WERI-Rb-1 (cell line): ENCODE measurements at regions not wholly inside any gene's neighbourhood (a gene's known extent, or its start where the extent isn't known, plus 50 kb on each side); places are given as distances from the start of the nearest gene placed in this dataset.

Source experiments
- DNase-seq: peaks from one replicate; pipeline ENCODE4 v3.0.0-alpha.2; 2020
- H3K27ac ChIP-seq: fragments of 250-450 bp; sonication (Bioruptor Pico); 2 replicates; pipeline ENCODE4 v1.5.1; 2020; ENCODE audit warnings: mild to moderate bottlenecking, moderate library complexity
- H3K27me3 ChIP-seq: fragments of 250-450 bp; sonication (Bioruptor Pico); 2 replicates; pipeline ENCODE4 v1.5.1; 2021; ENCODE audit warnings: mild to moderate bottlenecking, low read depth, moderate library complexity; ENCODE audit not compliant: insufficient read depth, severe bottlenecking
- H3K36me3 ChIP-seq: fragments of 250-450 bp; sonication (Bioruptor Pico); 2 replicates; pipeline ENCODE4 v1.5.1; 2020; ENCODE audit warnings: mild to moderate bottlenecking, moderate library complexity
- H3K4me3 ChIP-seq: 2 replicates; pipeline ENCODE4 v1.5.1; 2011; ENCODE audit warnings: low read depth, mild to moderate bottlenecking, control low read depth, low read length
- H3K9me3 ChIP-seq: fragments of 250-450 bp; sonication (Bioruptor Pico); 2 replicates; pipeline ENCODE4 v1.5.1; 2021; ENCODE audit warnings: mild to moderate bottlenecking, moderate library complexity; ENCODE audit not compliant: severe bottlenecking
- CTCF ChIP-seq: IDR thresholded peaks from 2 replicates; pipeline ENCODE4 v1.5.1; 2011; ENCODE audit warnings: low read depth, mild to moderate bottlenecking, control low read depth, inconsistent platforms, low read length

DNA sequence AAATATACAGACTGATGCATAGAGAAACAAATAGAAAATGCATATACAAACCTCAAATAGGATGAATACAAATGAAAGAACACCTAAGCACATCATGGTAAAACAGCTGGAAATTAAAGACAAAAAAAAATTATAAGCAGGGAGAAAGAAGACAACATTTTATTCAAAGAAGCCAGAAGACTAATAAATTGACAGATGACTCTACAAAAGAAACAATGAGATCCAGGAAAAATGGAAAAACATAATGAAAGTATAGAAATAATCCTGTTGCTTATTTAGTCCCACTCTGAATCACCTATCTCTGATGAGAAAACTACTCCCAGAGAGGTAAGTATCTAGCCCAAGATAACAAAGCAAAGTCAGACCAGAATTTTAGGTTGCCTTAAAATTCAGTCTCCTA lies 143.4 kb downstream of the RBM43 start:
- no peak for DNase-seq
- no peaks in the 10 kb centered on the region for H3K36me3 ChIP-seq
- no peaks in the 10 kb centered on the region for H3K9me3 ChIP-seq
- H3K27me3 ChIP-seq = no peaks in the 10 kb centered on the region
- H3K27ac ChIP-seq = no peak overlapping the region
- no peak for TF ChIP-seq CTCF
- H3K4me3 ChIP-seq = no peak overlapping the region

- no peak overlapping the region for H3K27ac ChIP-seq
- no peak for DNase-seq
- no peaks in the 10 kb centered on the region for H3K36me3 ChIP-seq
- TF ChIP-seq CTCF = no peak
- no peaks in the 10 kb centered on the region for H3K9me3 ChIP-seq
- H3K4me3 ChIP-seq = no peak overlapping the region
- no peaks in the 10 kb centered on the region for H3K27me3 ChIP-seq
Measured at GRCh38 chr2:151114874-151115273, 146.8 kb downstream of the RBM43 start.

DNA sequence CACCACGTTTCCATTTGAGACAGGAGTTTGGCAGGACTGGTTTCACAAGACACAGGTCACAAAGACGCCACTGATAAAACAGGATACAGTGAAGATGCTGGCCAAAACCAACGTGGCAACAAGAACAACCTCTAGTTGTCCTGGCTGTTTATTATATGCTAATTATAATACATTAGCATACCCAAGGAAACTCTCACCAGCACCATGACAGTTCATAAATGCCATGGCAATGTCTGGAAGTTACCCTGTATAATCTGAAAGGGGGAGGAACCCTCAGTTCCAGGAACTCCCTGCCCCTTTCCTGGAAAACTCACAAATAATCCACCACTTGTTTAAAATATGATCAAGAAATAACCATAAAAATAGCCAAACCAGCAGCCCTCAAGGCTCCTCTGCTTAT lies 148.3 kb downstream of the RBM43 start:
- Histone ChIP-seq H3K27ac (no peak overlapping the region), H3K27me3 (no peaks in the 10 kb centered on the region), H3K4me3 (no peak overlapping the region), H3K9me3 (no peaks in the 10 kb centered on the region), H3K36me3 (no peaks in the 10 kb centered on the region)
- no peak for TF ChIP-seq CTCF
- no peak for DNase-seq

DNA sequence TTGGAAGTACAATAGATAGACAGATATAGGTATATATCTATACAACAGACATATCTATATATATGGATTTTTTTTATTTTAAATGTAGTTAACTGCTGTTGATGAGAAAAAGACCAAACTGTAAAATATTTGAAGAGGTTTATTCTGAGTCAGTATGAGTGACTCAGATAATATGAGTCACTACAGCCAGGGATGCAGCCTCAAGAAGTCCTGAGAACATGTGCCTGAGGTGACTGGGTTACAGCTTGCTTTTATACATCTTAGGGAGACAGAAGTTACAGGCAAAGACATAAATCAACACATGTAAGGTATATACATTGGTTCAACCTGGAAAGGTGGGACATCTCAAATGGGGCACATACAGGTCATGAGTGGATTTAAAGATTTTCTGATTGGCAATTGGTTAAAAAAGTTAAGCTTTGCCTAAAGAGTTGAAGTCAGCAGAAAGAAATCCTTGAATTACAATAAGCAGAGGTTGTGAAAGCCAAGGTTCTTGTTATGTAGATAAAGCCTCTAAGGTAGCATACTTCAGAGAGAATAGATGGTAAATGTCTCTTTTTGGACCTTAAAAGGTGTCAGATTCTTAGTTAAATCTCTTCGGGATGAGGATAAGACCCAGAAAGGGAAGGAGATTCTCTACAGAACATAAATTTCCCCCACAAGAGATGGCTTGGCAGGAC lies 149.9 kb downstream of the RBM43 start:
- no peak for DNase-seq
- Histone ChIP-seq H3K27me3 (no peaks in the 10 kb centered on the region), H3K27ac (no peak overlapping the region), H3K9me3 (no peaks in the 10 kb centered on the region), H3K36me3 (no peaks in the 10 kb centered on the region), H3K4me3 (no peak overlapping the region)
- TF ChIP-seq CTCF = no peak

DNA sequence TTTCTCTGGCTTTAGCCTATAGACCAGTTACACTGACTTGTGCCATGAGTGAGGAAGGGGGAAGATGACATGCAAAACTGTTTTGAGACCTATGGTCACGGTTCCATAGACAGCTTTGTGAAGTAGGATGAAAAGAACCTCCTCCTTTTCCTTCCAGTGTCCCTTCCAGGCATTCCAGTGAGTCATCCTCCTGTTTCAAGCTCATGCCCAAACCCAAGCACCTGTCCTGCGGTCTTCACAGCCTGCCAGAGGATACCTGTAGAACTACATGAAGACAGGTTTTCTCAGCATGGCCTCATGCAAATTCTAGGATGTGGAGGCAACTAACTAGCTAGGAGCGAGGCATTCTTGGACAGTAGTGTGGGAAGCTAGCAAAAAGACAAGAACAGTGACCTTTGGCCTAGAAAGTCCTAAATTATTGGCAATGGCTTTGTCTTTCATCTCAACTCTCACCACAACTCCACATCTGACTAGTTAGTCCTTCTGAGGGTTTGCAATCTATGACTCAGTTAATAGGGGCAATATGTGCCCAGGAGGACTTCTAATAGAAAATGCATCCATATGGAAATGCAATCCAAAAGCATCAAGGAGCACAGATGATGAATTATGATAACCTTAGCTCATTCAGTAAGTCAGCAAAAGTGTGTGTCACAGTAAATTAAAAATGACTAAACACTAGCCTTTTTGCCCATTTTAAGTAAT lies 154.7 kb downstream of the RBM43 start:
- Histone ChIP-seq H3K9me3 (no peaks in the 10 kb centered on the region), H3K27me3 (no peaks in the 10 kb centered on the region), H3K27ac (no peak overlapping the region), H3K4me3 (no peak overlapping the region), H3K36me3 (no peaks in the 10 kb centered on the region)
- no peak for DNase-seq
- TF ChIP-seq CTCF = no peak
